Embryonic facial prominence (tissue), 1 donor: ENCODE measurements at regions not wholly inside any gene's neighbourhood (a gene's known extent, or its start where the extent isn't known, plus 50 kb on each side); places are given as distances from the start of the nearest gene placed in this dataset.
"Not testable (repeated sequence)": the region's sequence is repeated elsewhere in the genome, so short reads cannot be mapped to it uniquely, and the experiment has no call there.

Experiments
- DNase-seq: peaks from one replicate; pipeline ENCODE4 v3.0.0-alpha.2; 2016; ENCODE audit errors: extremely low spot score

DNA sequence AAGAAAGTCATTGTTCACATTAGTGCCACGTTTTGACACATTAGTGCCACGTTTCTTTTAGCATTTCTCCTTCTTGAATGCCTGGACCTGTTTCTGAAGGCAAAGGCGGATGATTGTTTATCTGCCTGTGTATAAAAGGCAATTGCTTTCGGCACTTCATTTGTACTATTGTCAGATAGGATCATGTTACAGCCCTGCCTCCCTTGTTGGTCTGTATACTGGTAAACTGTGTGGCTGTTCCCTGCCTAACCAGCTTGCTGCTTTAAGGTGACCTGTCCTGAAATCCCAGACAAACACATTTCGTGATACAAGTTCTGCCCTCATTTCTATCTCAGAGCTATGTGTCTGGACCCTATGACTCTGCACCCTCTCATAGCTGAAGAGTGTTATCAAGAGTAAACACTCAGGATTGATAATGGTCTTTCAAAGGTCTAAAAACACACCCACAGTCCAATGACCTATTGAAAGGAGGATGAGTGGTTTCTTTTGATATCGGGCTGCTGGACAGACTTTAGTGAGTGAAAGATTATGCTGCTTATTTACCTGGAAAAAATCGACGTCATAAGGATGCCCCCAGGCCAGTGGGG, 276.3 kb upstream of the MCTP2 start:
- DNase-seq, result no peak

- DNase-seq, result no peak
These were observed 282.6 kb upstream of the MCTP2 start for GRCh38 chr15:93948726-93949125.

DNA sequence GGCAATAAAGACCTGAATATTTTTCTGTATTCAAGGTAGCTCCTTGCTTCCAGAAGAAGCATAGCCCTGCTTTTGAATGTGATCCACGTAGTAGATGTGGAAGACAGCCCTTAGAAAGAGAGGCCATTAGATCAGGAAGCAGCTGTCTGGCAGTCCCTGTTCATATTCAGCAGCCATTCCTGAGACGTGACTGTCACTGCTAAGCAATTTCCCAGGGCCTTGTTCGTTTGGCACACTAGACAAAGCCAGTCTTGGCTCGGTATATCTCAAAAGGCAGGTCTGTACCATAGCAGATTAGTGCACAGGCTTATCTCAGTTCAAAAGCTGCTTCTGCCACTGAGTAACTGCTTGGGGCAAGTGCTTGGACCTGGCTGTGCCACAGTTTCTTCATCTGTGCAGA, 287.8 kb upstream of the MCTP2 start:
- DNase-seq, result no peak

- no peak for DNase-seq
These were observed 289.1 kb upstream of the MCTP2 start for GRCh38 chr15:93942269-93942694.

GRCh38 chr15:93941697-93942096, 289.7 kb upstream of the MCTP2 start:
- DNase-seq, result no peak

- no peak for DNase-seq
These were observed 291.1 kb upstream of the MCTP2 start for GRCh38 chr15:93940226-93940625.

GRCh38 chr15:93932164-93932776, 299.1 kb upstream of the MCTP2 start:
- DNase-seq, result no peak

DNA sequence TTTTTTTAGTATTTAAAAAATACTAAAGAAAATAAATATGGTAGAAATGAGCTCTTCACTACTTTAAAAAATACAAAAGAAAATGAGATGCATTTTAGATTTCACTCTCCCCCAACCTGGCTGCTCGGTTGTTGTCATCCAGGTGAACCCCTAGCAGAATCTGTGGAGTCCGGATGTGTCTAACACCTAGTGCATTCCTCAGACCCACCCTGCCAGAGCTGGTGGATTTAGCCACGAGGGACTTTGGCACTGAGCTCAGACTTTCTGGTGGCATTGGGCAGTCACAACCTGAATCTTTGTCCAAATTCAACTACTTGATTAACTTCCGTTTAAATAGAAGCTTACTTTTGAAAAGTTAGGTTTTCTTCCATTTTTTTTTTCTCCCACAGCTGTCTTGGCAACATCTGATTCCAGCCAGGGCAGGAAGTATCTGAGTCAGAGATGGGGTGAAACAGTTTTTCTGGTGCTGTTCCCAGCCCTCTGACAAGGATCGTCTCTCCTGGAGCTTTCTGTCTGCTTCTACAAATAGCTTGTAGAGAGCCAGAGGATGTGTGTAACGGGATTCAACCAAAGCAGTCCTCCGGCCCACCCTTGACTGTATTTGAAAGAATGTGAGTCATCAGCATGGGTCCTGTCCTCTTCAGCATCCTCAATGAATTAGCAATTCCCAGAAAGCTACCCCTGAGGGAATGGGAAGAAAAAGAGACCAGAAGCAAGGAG, 301.8 kb upstream of the MCTP2 start:
- DNase-seq, result no peak

DNA sequence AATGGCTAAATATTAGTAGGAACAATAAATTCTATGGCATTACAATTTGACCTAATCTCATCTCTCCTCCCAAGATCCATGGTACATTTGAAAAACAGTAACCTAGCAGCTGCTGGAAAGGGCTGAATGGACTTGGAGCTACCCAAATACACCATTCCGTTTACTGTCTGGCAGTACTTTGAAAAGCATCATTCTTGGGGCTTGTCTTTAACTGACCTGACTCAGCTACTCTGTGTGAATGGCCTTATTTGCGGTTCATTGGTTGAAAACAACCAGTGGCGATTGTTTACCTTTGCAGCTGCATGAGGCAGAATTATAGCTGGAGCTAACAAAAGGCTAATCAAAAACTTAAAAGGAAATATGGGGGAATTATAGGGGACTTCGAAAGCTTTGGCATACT, 311.2 kb upstream of the MCTP2 start:
- DNase-seq, result no peak

DNA sequence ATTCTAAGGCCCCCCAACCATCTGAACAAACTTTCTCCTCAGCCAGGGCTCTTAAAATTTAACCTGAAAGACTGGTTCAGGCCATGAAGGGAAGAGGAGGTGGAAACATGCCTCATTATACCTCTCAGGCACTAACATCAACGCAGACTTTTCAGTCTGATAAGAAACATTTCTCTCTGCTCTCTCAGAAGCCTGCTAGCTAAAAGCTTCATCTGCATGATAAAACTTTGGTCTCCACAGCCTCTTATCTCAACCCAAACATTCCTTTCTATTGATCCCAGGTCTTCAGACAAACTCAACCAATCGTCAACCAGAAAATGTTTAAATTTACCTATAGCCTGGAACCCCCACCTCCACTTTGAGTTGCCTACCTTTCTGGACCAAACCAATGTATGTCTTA, 312.6 kb upstream of the MCTP2 start:
- not testable (repeated sequence) for DNase-seq

DNA sequence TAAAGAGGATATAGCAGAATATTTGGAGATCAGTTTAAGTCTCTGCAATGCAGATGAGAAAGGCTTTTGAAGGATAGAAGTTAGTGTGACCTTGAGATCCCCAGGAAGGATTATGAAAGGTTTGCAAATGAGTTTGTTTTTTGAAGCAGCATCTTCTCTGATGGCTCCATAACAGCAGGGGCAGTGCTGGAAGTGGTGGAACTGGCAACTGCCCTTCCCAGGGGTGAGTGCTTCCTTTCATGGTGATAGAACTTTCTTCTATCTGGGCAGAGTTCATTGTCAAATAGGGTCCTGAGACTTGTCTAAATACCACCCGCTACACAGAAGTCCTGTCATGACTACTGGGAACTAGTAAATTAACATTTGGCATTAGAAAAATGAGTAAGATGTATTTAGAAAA, 314.2 kb upstream of the MCTP2 start:
- no peak for DNase-seq

- no peak for DNase-seq
These were observed 317.5 kb upstream of the MCTP2 start for GRCh38 chr15:93913871-93914270.

DNA sequence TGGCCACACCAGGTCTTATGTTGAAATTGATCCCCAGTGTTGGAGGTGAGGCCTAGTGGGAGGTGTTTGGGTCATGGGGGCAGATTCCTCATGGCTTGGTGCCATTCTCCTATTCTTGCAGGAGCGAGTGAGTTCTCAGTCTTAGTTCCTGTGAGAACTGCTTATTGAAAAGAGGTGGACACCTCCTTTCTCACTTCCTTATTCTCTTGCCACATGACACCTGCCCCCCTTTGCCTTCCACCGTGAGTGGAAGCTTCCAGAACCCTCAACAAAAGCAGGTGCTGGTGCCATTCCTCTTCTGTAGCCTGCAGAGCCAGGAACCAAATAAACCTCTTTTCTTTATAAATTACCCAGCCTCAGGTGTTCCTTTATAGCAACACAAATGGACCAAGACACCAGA, 318.1 kb upstream of the MCTP2 start:
- no peak for DNase-seq

DNA sequence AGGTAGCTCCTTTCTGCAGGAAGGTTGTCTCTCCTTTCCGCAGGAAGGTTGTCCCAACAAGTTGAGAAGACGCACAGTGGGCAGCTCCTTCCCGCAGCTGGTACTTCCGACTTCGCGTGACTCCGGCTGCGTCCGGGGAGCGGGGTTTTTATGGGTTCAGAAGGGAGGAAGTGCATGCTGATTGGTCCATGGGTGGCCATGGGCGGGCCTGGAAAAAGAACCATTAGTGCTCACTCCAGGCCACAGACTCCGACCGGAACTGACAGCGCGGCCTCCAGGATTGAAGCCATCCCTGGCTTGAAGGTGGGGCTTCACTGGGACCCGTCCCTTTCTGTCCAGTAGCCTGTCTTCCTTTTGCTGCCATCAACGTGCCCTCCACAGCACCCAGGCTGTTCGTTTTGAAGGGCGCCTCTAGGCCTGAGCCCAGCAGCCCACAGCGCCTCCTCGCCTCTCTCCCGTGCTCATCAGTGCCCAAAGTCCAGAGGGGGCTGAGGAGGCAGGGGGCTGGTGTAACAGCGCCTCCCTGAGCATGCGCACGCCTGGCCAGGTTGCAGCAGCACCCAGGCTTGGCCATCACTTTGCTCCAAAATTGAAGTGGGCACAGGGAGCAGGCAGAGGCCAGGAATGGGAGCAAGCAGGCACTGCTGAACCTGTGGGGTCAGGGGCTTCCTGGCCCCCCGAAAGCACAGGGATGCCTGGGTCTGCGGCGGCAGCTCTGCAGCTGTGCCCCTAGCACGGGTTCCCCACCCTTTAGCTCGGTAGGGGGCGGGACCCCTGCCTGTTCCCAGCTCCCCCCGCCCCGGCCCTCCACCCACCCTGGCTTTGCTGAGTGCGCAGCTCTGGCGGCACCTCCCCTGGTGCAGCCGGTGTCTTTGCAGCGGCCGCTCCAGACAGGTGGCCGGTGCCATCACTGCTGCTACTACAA, 330.6 kb upstream of the MCTP2 start:
- DNase-seq, result no peak

GRCh38 chr15:93899817-93900216, 331.5 kb upstream of the MCTP2 start:
- DNase-seq, result no peak

GRCh38 chr15:93897377-93897776, 334.0 kb upstream of the MCTP2 start:
- DNase-seq, result no peak

GRCh38 chr15:93895976-93896770, 335.2 kb upstream of the MCTP2 start:
- DNase-seq, result no peak

DNA sequence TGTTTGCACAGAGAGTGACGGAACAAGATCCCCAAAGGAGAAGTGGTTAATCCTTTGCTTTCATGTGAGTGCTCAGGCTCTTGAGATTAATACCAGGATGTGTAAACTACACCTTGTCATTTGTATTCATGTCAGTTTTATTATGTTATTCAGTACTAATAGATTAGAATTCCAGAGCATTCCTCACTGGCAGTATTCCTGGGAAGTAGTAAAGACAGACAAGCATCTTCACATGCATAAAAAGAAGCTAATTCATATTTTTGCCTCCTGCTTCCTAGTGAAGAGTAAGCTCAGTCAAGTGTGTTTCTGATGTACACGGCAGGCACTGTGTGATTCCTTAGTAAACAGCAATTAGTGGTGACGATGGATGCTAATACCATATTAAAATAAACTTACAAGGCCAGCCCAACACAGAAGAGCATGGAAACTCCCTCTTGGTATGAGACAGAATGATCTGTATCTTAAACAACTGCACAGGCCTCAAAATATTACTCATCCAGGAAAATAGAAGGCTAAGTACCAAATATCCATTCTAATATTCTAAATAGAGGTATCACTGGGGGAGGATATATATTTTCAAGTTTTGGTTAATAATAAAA, 336.8 kb upstream of the MCTP2 start:
- DNase-seq, result no peak

GRCh38 chr15:93887151-93887550, 344.2 kb upstream of the MCTP2 start:
- no peak for DNase-seq

DNA sequence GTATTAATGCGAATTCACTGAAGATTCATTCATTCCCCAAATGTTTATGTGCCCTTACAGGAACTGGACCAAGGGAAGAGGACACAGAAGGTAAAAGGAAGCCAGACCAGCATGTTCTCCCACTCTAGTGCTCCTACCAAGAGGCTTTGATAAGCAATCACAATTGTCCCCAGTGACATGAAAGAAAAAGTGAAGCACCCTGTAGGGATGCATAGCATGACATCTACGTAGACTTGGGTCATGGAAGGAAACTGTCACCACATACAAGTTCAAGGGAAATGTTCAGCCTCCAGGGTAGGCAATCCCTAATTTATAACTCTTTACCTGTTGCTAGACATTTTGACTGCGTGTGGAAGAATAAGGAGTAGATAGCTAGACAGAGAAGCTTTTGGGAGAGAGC, 348.6 kb upstream of the MCTP2 start:
- DNase-seq, result no peak

GRCh38 chr15:93882141-93882540, 349.2 kb upstream of the MCTP2 start:
- no peak for DNase-seq
